GM10266 (cell line): ENCODE measurements at regions not wholly inside any gene's neighbourhood (a gene's known extent, or its start where the extent isn't known, plus 50 kb on each side); places are given as distances from the start of the nearest gene placed in this dataset.

Experiments
- DNase-seq: peaks from one replicate; pipeline ENCODE4 v3.0.0; 2012; ENCODE audit errors: extremely low spot score
- CTCF ChIP-seq: IDR thresholded peaks from 2 replicates; pipeline ENCODE4 v1.5.1; 2012; ENCODE audit warnings: mild to moderate bottlenecking, low read depth; ENCODE audit not compliant: control insufficient read depth, insufficient read depth; ENCODE audit errors: missing control alignments

GRCh38 chr10:62653254-62653653, 151.3 kb upstream of the ADO start:
- TF ChIP-seq CTCF, result no peak
- peak; percentile 72 for DNase-seq

DNA sequence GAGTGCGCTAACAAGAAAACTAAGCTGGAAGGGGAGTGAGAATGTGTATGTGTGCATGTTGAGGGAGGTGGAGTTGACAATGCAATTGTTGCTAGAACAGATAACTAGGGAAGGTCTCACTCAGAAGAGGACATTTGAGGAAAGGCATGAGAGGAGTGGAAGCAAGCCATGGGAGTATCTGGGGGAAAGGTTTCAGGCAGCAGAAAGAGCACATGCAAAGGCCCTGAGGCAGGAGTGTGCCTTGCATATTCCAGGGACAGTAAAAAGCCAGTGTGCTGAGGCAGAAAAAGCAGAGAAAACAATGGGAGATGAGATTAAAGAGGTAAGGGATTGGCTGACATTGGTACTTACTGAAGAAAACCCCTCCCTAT, 149.6 kb upstream of the ADO start:
- DNase-seq, result no peak
- no peak for TF ChIP-seq CTCF

DNA sequence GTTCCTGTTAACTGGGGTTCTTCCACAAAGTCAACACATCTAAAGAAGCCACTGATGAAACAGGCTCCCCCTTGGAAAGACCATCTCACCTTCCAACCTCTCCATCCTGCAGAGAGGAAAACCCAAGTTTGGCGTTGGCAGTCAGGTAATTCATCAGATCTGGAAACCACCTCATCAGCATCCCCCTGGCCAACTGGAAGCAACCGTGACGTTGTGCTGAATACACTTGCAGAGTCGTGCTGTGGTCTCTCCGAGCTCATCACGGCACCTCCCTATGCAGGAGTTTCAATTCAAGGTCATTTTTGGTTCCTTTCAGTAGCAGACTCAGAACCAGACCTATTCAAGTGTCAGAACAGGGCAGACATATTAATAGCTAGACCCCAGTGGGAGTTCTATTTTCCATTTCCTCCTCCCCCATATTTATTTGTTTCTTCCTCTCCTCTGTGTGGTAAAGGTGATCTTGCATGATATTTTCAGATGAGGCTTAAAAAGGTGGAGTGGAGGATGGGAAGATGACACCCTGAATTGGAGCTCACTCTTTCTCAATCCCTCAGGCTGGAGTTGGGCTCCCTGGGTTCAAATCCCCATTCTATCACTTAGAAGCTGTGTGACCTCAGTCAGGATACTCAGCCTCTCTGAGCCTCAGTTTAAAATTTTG, 149.1 kb upstream of the ADO start:
- no peak for TF ChIP-seq CTCF
- DNase-seq, result peak; percentile 76

GRCh38 chr10:62657244-62657835, 147.2 kb upstream of the ADO start:
- no peak for DNase-seq
- no peak for TF ChIP-seq CTCF

GRCh38 chr10:62658516-62658915, 146.0 kb upstream of the ADO start:
- DNase-seq, result no peak
- TF ChIP-seq CTCF, result no peak

- no peak for TF ChIP-seq CTCF
Observed at GRCh38 chr10:62661143-62661542, 143.4 kb upstream of the ADO start.

GRCh38 chr10:62662486-62662885, 142.0 kb upstream of the ADO start:
- no peak for DNase-seq
- TF ChIP-seq CTCF, result no peak

More at GRCh38 chr10:62661143-62661542, 143.4 kb upstream of the ADO start:
- DNase-seq, result no peak
